MM.1S (cell line): ENCODE measurements at regions not wholly inside any gene's neighbourhood (a gene's known extent, or its start where the extent isn't known, plus 50 kb on each side); places are given as distances from the start of the nearest gene placed in this dataset.

Source experiments
- DNase-seq: peaks from one replicate; pipeline ENCODE4 v3.0.0-alpha.2; 2015
- H2AFZ ChIP-seq: fragments of 300-600 bp; sonication (generic); 2 replicates; pipeline ENCODE4 v1.6.0; 2016; ENCODE audit warnings: antibody characterized with exemption, low read length
- H3F3A ChIP-seq: fragments of 300-600 bp; sonication (generic); 2 replicates; pipeline ENCODE4 v1.6.1; 2016; ENCODE audit warnings: mild to moderate bottlenecking, antibody characterized with exemption, low read length, moderate library complexity, mixed read lengths; ENCODE audit not compliant: insufficient read depth
- H3K27ac ChIP-seq: fragments of 300-600 bp; sonication (generic); 2 replicates; pipeline ENCODE4 v1.5.1; 2016; ENCODE audit warnings: mild to moderate bottlenecking, low read length
- H3K27me3 ChIP-seq: fragments of 300-600 bp; sonication (generic); replicated peaks from 2 replicates; pipeline ENCODE4 v1.6.0; 2016; ENCODE audit warnings: low read length; ENCODE audit not compliant: insufficient read depth
- H3K36me3 ChIP-seq: fragments of 300-600 bp; sonication (generic); replicated peaks from 2 replicates; pipeline ENCODE4 v1.6.1; 2016; ENCODE audit warnings: mild to moderate bottlenecking, low read length, mixed read lengths; ENCODE audit not compliant: insufficient read depth
- H3K4me1 ChIP-seq: fragments of 300-600 bp; sonication (generic); 2 replicates; pipeline ENCODE4 v1.6.1; 2016; ENCODE audit warnings: low read length, mixed read lengths
- H3K4me2 ChIP-seq: fragments of 300-600 bp; sonication (generic); 2 replicates; pipeline ENCODE4 v1.6.0; 2016; ENCODE audit warnings: low read depth, low read length
- H3K4me3 ChIP-seq: fragments of 300-600 bp; sonication (generic); 2 replicates; pipeline ENCODE4 v1.5.1; 2016; ENCODE audit warnings: low read length, mixed read lengths
- H3K79me2 ChIP-seq: fragments of 300-600 bp; sonication (generic); 2 replicates; pipeline ENCODE4 v1.6.1; 2016; ENCODE audit warnings: mixed run types, low read length, mixed read lengths
- H3K9ac ChIP-seq: fragments of 300-600 bp; sonication (generic); 2 replicates; pipeline ENCODE4 v1.6.1; 2016; ENCODE audit warnings: low read length, mixed read lengths
- H3K9me2 ChIP-seq: fragments of 300-600 bp; sonication (generic); replicated peaks from 2 replicates; pipeline ENCODE4 v1.6.1; 2016; ENCODE audit warnings: mild to moderate bottlenecking, low read length, mixed read lengths; ENCODE audit not compliant: insufficient read depth
- H3K9me3 ChIP-seq: fragments of 300-600 bp; sonication (generic); replicated peaks from 2 replicates; pipeline ENCODE4 v1.6.1; 2016; ENCODE audit warnings: mild to moderate bottlenecking, low read length, mixed read lengths; ENCODE audit not compliant: insufficient read depth
- H4K20me1 ChIP-seq: fragments of 300-600 bp; sonication (generic); 2 replicates; pipeline ENCODE4 v1.6.1; 2016; ENCODE audit warnings: mild to moderate bottlenecking, low read length, moderate library complexity, mixed read lengths; ENCODE audit not compliant: insufficient read depth
- EZH2 ChIP-seq: fragments of 300-600 bp; sonication (generic); optimal IDR thresholded peaks from 2 replicates; pipeline ENCODE3; 2017; ENCODE audit warnings: low read depth, mild to moderate bottlenecking, antibody characterized with exemption, low read length, mixed read lengths
- EZH2phosphoT487 ChIP-seq: fragments of 300-600 bp; sonication (generic); IDR thresholded peaks from 2 replicates; pipeline ENCODE4 v1.6.1; 2018; ENCODE audit warnings: antibody characterized with exemption, low read length
- TF ChIP-seq, protein P1 (sequence below): fragments of 300-600 bp; sonication (generic); IDR thresholded peaks from 2 replicates; pipeline ENCODE4 v1.5.1; 2016; ENCODE audit warnings: antibody characterized with exemption, low read length, mixed read lengths

DNA sequence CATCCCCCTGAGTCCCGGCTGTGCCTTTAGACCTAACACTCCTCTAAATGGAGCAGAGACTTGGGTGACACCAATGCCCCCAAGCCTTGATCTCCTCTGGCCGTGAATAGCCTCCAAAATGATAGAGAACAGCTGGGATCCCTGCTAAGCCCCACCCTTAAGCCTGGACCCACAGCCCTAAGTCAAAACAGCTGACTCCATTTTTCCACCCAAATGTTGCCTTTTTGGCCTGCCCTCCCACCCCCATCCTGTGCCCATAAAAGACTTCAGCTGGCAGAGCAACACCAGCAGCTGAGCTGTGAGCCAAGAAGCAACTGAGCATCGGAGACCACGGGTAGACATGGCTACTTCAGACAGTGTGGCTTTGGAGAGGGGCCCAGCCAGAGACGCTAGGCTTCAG is 420.8 kb downstream of the NPHP4 start:
- Histone ChIP-seq H3K9me3 (no peaks in the 10 kb centered on the region), H3K4me2 (no peak overlapping the region), H3K27ac (no peak overlapping the region), H3F3A (no peaks in the 10 kb centered on the region), H3K9ac (no peak overlapping the region), H3K36me3 (no peaks in the 10 kb centered on the region), H4K20me1 (no peaks in the 10 kb centered on the region), H3K4me3 (no peak overlapping the region), H3K9me2 (no peaks in the 10 kb centered on the region), H3K79me2 (no peaks in the 10 kb centered on the region), H3K27me3 (peaks cover 81% of the 10 kb centered on the region), H2AFZ (no peak overlapping the region), H3K4me1 (no peaks in the 10 kb centered on the region)
- TF ChIP-seq EZH2, result no peak
- TF ChIP-seq, protein P1, sequence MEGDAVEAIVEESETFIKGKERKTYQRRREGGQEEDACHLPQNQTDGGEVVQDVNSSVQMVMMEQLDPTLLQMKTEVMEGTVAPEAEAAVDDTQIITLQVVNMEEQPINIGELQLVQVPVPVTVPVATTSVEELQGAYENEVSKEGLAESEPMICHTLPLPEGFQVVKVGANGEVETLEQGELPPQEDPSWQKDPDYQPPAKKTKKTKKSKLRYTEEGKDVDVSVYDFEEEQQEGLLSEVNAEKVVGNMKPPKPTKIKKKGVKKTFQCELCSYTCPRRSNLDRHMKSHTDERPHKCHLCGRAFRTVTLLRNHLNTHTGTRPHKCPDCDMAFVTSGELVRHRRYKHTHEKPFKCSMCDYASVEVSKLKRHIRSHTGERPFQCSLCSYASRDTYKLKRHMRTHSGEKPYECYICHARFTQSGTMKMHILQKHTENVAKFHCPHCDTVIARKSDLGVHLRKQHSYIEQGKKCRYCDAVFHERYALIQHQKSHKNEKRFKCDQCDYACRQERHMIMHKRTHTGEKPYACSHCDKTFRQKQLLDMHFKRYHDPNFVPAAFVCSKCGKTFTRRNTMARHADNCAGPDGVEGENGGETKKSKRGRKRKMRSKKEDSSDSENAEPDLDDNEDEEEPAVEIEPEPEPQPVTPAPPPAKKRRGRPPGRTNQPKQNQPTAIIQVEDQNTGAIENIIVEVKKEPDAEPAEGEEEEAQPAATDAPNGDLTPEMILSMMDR, result no peak
- TF ChIP-seq EZH2phosphoT487, result no peak
- no peak for DNase-seq

DNA sequence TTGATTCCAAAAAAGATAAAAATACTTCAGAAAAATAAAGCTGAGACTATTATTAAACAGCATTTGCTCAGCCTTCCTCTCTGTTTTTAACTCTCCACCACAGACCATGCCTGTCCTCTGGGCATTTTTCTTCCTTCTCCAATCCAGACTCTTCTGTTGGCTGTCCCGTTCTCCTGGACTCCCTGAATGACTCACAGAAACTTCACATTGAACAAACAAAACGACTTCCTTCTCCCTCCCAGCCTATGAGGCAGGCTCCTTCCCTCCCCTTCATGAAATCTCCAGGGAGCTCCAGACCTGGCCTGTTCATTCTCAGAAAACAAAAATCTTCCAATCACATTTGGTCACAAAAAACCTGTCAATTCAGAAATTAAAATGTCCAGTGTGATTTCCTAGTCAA is 421.3 kb downstream of the NPHP4 start:
- H3K9me3 ChIP-seq, result no peaks in the 10 kb centered on the region
- H3K79me2 ChIP-seq, result no peaks in the 10 kb centered on the region
- no peaks in the 10 kb centered on the region for H3K9me2 ChIP-seq
- H3K9ac ChIP-seq, result no peak overlapping the region
- no peaks in the 10 kb centered on the region for H3F3A ChIP-seq
- H3K4me1 ChIP-seq, result no peaks in the 10 kb centered on the region
- no peak for DNase-seq
- H3K4me3 ChIP-seq, result no peak overlapping the region
- H2AFZ ChIP-seq, result no peak overlapping the region
- no peak for TF ChIP-seq EZH2phosphoT487
- H3K4me2 ChIP-seq, result no peak overlapping the region
- no peaks in the 10 kb centered on the region for H3K36me3 ChIP-seq
- H3K27ac ChIP-seq, result no peak overlapping the region
- H3K27me3 ChIP-seq, result peaks cover 81% of the 10 kb centered on the region
- no peaks in the 10 kb centered on the region for H4K20me1 ChIP-seq

DNA sequence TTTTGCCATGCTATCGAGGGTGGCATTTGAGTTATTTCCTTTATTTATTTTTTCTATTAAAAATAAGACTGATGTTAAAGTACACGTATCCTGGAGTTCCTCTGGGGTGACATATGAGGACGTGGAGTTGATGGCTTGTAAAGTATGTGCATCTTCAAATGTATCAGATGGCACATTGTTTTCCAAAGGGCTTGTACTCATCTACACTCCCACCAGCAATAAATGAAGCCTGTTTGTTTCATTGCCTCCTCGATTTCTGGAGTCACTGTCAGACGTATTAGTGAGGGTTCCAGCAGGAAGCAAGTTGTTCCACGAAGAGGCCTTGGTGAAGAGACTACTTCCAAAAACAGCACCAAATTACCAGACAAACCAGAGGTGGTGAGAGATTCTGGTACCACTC is 423.9 kb downstream of the NPHP4 start:
- TF ChIP-seq, protein P1, result no peak
- no peak for TF ChIP-seq EZH2
- TF ChIP-seq EZH2phosphoT487, result no peak
- Histone ChIP-seq H3K9me3 (no peaks in the 10 kb centered on the region), H3K9ac (no peak overlapping the region), H3K27me3 (peaks cover 92% of the 10 kb centered on the region), H2AFZ (no peak overlapping the region), H3K4me2 (no peak overlapping the region), H4K20me1 (no peaks in the 10 kb centered on the region), H3K79me2 (no peaks in the 10 kb centered on the region), H3K4me3 (no peak overlapping the region), H3K9me2 (no peaks in the 10 kb centered on the region), H3K4me1 (no peaks in the 10 kb centered on the region), H3K36me3 (no peaks in the 10 kb centered on the region), H3F3A (no peaks in the 10 kb centered on the region), H3K27ac (no peak overlapping the region)
- DNase-seq, result no peak

DNA sequence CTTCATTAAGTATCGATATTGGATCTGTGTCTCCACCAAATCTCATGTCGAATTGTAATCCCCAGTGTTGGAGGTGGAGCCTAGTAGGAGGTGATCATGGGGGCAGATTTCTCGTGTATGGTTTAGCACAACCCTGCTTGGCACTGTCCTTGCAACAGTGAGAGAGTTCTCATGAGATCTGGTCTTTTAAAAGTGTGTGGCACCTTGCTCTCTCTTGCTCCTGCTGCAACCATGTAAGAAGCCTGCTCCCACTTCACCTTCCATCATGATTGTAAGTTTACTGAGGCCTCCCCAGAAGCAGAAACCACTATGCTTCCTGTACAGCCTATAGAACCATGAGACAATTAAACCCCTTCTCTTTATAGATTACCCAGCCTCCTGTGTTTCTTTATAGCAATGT is 424.4 kb downstream of the NPHP4 start:
- no peak overlapping the region for H3K4me2 ChIP-seq
- no peak overlapping the region for H3K4me3 ChIP-seq
- TF ChIP-seq, protein P1, result no peak
- no peak for TF ChIP-seq EZH2
- no peak for TF ChIP-seq EZH2phosphoT487
- H3K27ac ChIP-seq, result no peak overlapping the region
- peaks cover 88% of the 10 kb centered on the region for H3K27me3 ChIP-seq
- DNase-seq, result no peak
- no peaks in the 10 kb centered on the region for H3K9me3 ChIP-seq
- no peaks in the 10 kb centered on the region for H3F3A ChIP-seq
- no peaks in the 10 kb centered on the region for H3K4me1 ChIP-seq
- no peaks in the 10 kb centered on the region for H3K79me2 ChIP-seq
- H3K9ac ChIP-seq, result no peak overlapping the region
- no peaks in the 10 kb centered on the region for H3K9me2 ChIP-seq
- H2AFZ ChIP-seq, result no peak overlapping the region
- no peaks in the 10 kb centered on the region for H4K20me1 ChIP-seq
- H3K36me3 ChIP-seq, result no peaks in the 10 kb centered on the region
